ENCODE measurements at regions not wholly inside any gene's neighbourhood (a gene's known extent, or its start where the extent isn't known, plus 50 kb on each side); places are given as distances from the start of the nearest gene placed in this dataset.

- no peak for TF ChIP-seq POLR2A (IDR thresholded peaks at IDR 0.05; ENCODE audit: low read depth, low read length)
- no peak for TF ChIP-seq POLR2AphosphoS5 (IDR thresholded peaks at IDR 0.05; ENCODE audit: insufficient read depth, low read depth, low read length)
- TF ChIP-seq MAX (IDR thresholded peaks at IDR 0.05; ENCODE audit: insufficient read depth, insufficient read length): no peak
- TF ChIP-seq FOS (IDR thresholded peaks at IDR 0.05; ENCODE audit: borderline replicate concordance, insufficient read depth, low read length): no peak
- TF ChIP-seq GATA2 (IDR thresholded peaks at IDR 0.05; ENCODE audit: insufficient read depth, insufficient read length, low read depth, low read length): no peak
- no peaks in the 10 kb centered on the region for H3K9me3 ChIP-seq (replicated peaks; ENCODE audit: control insufficient read depth, insufficient read depth, low read length)
- H3K4me2 ChIP-seq (ENCODE audit: insufficient read depth, low read length): no peak overlapping the region
- no peaks in the 10 kb centered on the region for H4K20me1 ChIP-seq (replicated peaks; ENCODE audit: control insufficient read depth, extremely low read depth, insufficient read depth, low read length)
- ChIA-PET POLR2A (interaction anchor here (0.6 kb wide), 1 partner anchor 12 kb away, joined by 5 read pairs; no protein-coding TSS in a partner anchor), CTCF (interaction anchor here (0.6 kb wide), 1 partner anchor 57 kb away, joined by 3 read pairs; no protein-coding TSS in a partner anchor)
- no peak overlapping the region for H3K9ac ChIP-seq (replicated peaks; ENCODE audit: extremely low read depth, insufficient read depth, low read length)
- no TSS peak for BruUV-seq (replicated peaks)
- no peak overlapping the region for H2AFZ ChIP-seq (ENCODE audit: low read depth, low read length)
- H3K4me1 ChIP-seq (ENCODE audit: control insufficient read depth, extremely low read depth, insufficient read depth, low read length): no peaks in the 10 kb centered on the region
- H3K4me3 ChIP-seq (replicated peaks in 1 of 3; ENCODE audit: insufficient read depth in 1 of 3, low read depth in 1 of 3, low read length in 3 of 3): no peak overlapping the region
- no peak overlapping the region for H3K27ac ChIP-seq (ENCODE audit: insufficient read depth, low read depth, low read length)
- dilution Hi-C loops (cut with MboI; ENCODE audit: extremely low pct_ligation_motif_present, low sequenced_read_pairs) (no loop called here), intact Hi-C loops (cut with micrococcal nuclease) (no loop called here)
- H3K36me3 ChIP-seq (ENCODE audit: control insufficient read depth in 2 of 2, extremely low read depth in 1 of 2, insufficient read depth in 2 of 2, low read length in 2 of 2): no peaks in the 10 kb centered on the region
- no peaks in the 10 kb centered on the region for H3K9me1 ChIP-seq (replicated peaks; ENCODE audit: control insufficient read depth, extremely low read depth, insufficient read depth, low read length)
- no peak for FAIRE-seq
- H3K79me2 ChIP-seq (ENCODE audit: control insufficient read depth, insufficient read depth, low read length): no peaks in the 10 kb centered on the region
- no peaks in the 10 kb centered on the region for H3K27me3 ChIP-seq (ENCODE audit: control insufficient read depth in 2 of 2, insufficient read depth in 2 of 2, low read length in 2 of 2)
- no peak for DNase-seq (ENCODE audit: low read depth, low spot score)
These were observed 296.4 kb upstream of the MKLN1 start for GRCh38 chr7:131031099-131031868.

- Histone ChIP-seq H3K27ac (ENCODE audit: insufficient read depth, low read depth, low read length) (no peak overlapping the region), H2AFZ (ENCODE audit: low read depth, low read length) (no peak overlapping the region), H3K4me3 (replicated peaks in 1 of 3; ENCODE audit: insufficient read depth in 1 of 3, low read depth in 1 of 3, low read length in 3 of 3) (no peak overlapping the region), H3K79me2 (ENCODE audit: control insufficient read depth, insufficient read depth, low read length) (no peaks in the 10 kb centered on the region), H3K27me3 (ENCODE audit: control insufficient read depth in 2 of 2, insufficient read depth in 2 of 2, low read length in 2 of 2) (no peaks in the 10 kb centered on the region), H3K9ac (replicated peaks; ENCODE audit: extremely low read depth, insufficient read depth, low read length) (no peak overlapping the region), H3K36me3 (ENCODE audit: control insufficient read depth in 2 of 2, extremely low read depth in 1 of 2, insufficient read depth in 2 of 2, low read length in 2 of 2) (no peaks in the 10 kb centered on the region), H4K20me1 (replicated peaks; ENCODE audit: control insufficient read depth, extremely low read depth, insufficient read depth, low read length) (no peaks in the 10 kb centered on the region), H3K9me1 (replicated peaks; ENCODE audit: control insufficient read depth, extremely low read depth, insufficient read depth, low read length) (no peaks in the 10 kb centered on the region), H3K4me1 (ENCODE audit: control insufficient read depth, extremely low read depth, insufficient read depth, low read length) (no peaks in the 10 kb centered on the region), H3K4me2 (ENCODE audit: insufficient read depth, low read length) (no peak overlapping the region), H3K9me3 (replicated peaks; ENCODE audit: control insufficient read depth, insufficient read depth, low read length) (no peaks in the 10 kb centered on the region)
- FAIRE-seq: no peak
- BruUV-seq (replicated peaks): no TSS peak
- dilution Hi-C loops (cut with MboI; ENCODE audit: extremely low pct_ligation_motif_present, low sequenced_read_pairs) (no loop called here), intact Hi-C loops (cut with micrococcal nuclease) (no loop called here)
- POLR2A ChIA-PET: interaction anchor here (0.7 kb wide), 1 partner anchor 77 kb away, joined by 3 read pairs; no protein-coding TSS in a partner anchor
- CTCF ChIA-PET: interaction anchor here (0.9 to 2.3 kb wide), 2 partner anchors 13 to 136 kb away, joined by 3 to 12 read pairs; no protein-coding TSS in a partner anchor
- no peak for TF ChIP-seq POLR2AphosphoS5 (IDR thresholded peaks at IDR 0.05; ENCODE audit: insufficient read depth, low read depth, low read length)
- TF ChIP-seq FOS (IDR thresholded peaks at IDR 0.05; ENCODE audit: borderline replicate concordance, insufficient read depth, low read length): no peak
- TF ChIP-seq GATA2 (IDR thresholded peaks at IDR 0.05; ENCODE audit: insufficient read depth, insufficient read length, low read depth, low read length): no peak
- TF ChIP-seq MAX (IDR thresholded peaks at IDR 0.05; ENCODE audit: insufficient read depth, insufficient read length): no peak
- TF ChIP-seq MYC (IDR thresholded peaks at IDR 0.05; ENCODE audit: low read depth, low read length): no peak
- no peak for TF ChIP-seq CTCF (IDR thresholded peaks at IDR 0.05; ENCODE audit: extremely low read depth in 1 of 2, insufficient read depth in 1 of 2, low read depth in 1 of 2, low read length in 2 of 2)
- TF ChIP-seq EZH2 (IDR thresholded peaks at IDR 0.05; ENCODE audit: borderline replicate concordance, low read depth, low read length, severe bottlenecking): no peak
- TF ChIP-seq POLR2A (IDR thresholded peaks at IDR 0.05; ENCODE audit: low read depth, low read length): no peak
- no peak for TF ChIP-seq JUN (IDR thresholded peaks at IDR 0.05; ENCODE audit: borderline replicate concordance, insufficient read depth, insufficient read length, low read depth)
- DNase-seq (ENCODE audit: low read depth, low spot score): no peak
These were observed 294.9 kb upstream of the MKLN1 start for GRCh38 chr7:131032786-131033185.
